ENCODE measurements at regions not wholly inside any gene's neighbourhood (a gene's known extent, or its start where the extent isn't known, plus 50 kb on each side); places are given as distances from the start of the nearest gene placed in this dataset.

GRCh38 chr2:156001851-156002250, 330.7 kb downstream of the NR4A2 start:
- Mint-ChIP-seq H3K4me1 (ENCODE audit: low read depth) (no peaks in the 10 kb centered on the region), H3K27me3 (ENCODE audit: low read depth) (no peaks in the 10 kb centered on the region), H3K27ac (ENCODE audit: unreplicated experiment) (no peak overlapping the region), H3K36me3 (ENCODE audit: low read depth) (no peaks in the 10 kb centered on the region), H3K4me3 (ENCODE audit: unreplicated experiment) (no peak overlapping the region), H3K9me3 (ENCODE audit: low read depth) (no peaks in the 10 kb centered on the region)
- DNase-seq (ENCODE audit: low spot score) = no peak
- no peak for TF ChIP-seq CTCF (IDR thresholded peaks at IDR 0.05)

GRCh38 chr2:155997538-155997937, 335.0 kb downstream of the NR4A2 start:
- Mint-ChIP-seq H3K4me1 (ENCODE audit: low read depth) (no peaks in the 10 kb centered on the region), H3K4me3 (ENCODE audit: unreplicated experiment) (no peak overlapping the region), H3K27me3 (ENCODE audit: low read depth) (no peaks in the 10 kb centered on the region), H3K27ac (ENCODE audit: unreplicated experiment) (no peak overlapping the region), H3K9me3 (ENCODE audit: low read depth) (peaks cover 11% of the 10 kb centered on the region), H3K36me3 (ENCODE audit: low read depth) (peaks cover 2% of the 10 kb centered on the region)
- TF ChIP-seq CTCF (IDR thresholded peaks at IDR 0.05) = no peak
- DNase-seq (ENCODE audit: low spot score) = no peak

- no peak for TF ChIP-seq CTCF (IDR thresholded peaks at IDR 0.05)
- Mint-ChIP-seq H3K36me3 (ENCODE audit: low read depth) (peaks cover 2% of the 10 kb centered on the region), H3K27ac (ENCODE audit: unreplicated experiment) (no peak overlapping the region), H3K4me1 (ENCODE audit: low read depth) (no peaks in the 10 kb centered on the region), H3K4me3 (ENCODE audit: unreplicated experiment) (no peak overlapping the region), H3K9me3 (ENCODE audit: low read depth) (peaks cover 23% of the 10 kb centered on the region), H3K27me3 (ENCODE audit: low read depth) (no peaks in the 10 kb centered on the region)
- no peak for DNase-seq (ENCODE audit: low spot score)
Observed at GRCh38 chr2:155994315-155994714, 338.2 kb downstream of the NR4A2 start.

GRCh38 chr2:155983845-155984244, 348.7 kb downstream of the NR4A2 start:
- Mint-ChIP-seq H3K4me3 (ENCODE audit: unreplicated experiment) (no peak overlapping the region), H3K9me3 (ENCODE audit: low read depth) (no peaks in the 10 kb centered on the region), H3K27me3 (ENCODE audit: low read depth) (no peaks in the 10 kb centered on the region), H3K27ac (ENCODE audit: unreplicated experiment) (no peak overlapping the region), H3K36me3 (ENCODE audit: low read depth) (no peaks in the 10 kb centered on the region), H3K4me1 (ENCODE audit: low read depth) (no peaks in the 10 kb centered on the region)
- DNase-seq (ENCODE audit: low spot score) = no peak
- no peak for TF ChIP-seq CTCF (IDR thresholded peaks at IDR 0.05)

GRCh38 chr2:155982135-155982534, 350.4 kb downstream of the NR4A2 start:
- Mint-ChIP-seq H3K27me3 (ENCODE audit: low read depth) (no peaks in the 10 kb centered on the region), H3K36me3 (ENCODE audit: low read depth) (no peaks in the 10 kb centered on the region), H3K4me1 (ENCODE audit: low read depth) (no peaks in the 10 kb centered on the region), H3K4me3 (ENCODE audit: unreplicated experiment) (no peak overlapping the region), H3K27ac (ENCODE audit: unreplicated experiment) (no peak overlapping the region), H3K9me3 (ENCODE audit: low read depth) (no peaks in the 10 kb centered on the region)
- no peak for DNase-seq (ENCODE audit: low spot score)
- no peak for TF ChIP-seq CTCF (IDR thresholded peaks at IDR 0.05)

All from chondrocyte (in vitro differentiated cells).